GM20000 (cell line): ENCODE measurements at regions not wholly inside any gene's neighbourhood (a gene's known extent, or its start where the extent isn't known, plus 50 kb on each side); places are given as distances from the start of the nearest gene placed in this dataset.

Experiments used
- DNase-seq: peaks from one replicate; pipeline ENCODE4 v3.0.0; 2012; ENCODE audit warnings: low spot score
- CTCF ChIP-seq: IDR thresholded peaks from 2 replicates; pipeline ENCODE4 v1.5.1; 2012; ENCODE audit warnings: mild to moderate bottlenecking, control low read depth; ENCODE audit errors: extremely low read depth, missing control alignments

GRCh38 chr10:90269699-90270098 is 568.3 kb downstream of the KIF20B start:
- no peak for TF ChIP-seq CTCF
- no peak for DNase-seq

GRCh38 chr10:90274721-90275468 is 573.5 kb downstream of the KIF20B start:
- no peak for DNase-seq
- no peak for TF ChIP-seq CTCF

GRCh38 chr10:90276894-90277475 is 575.6 kb downstream of the KIF20B start:
- DNase-seq = no peak
- TF ChIP-seq CTCF = no peak

GRCh38 chr10:90286406-90286805 is 571.4 kb downstream of the HTR7 start:
- no peak for DNase-seq

GRCh38 chr10:90286941-90287340 is 570.9 kb downstream of the HTR7 start:
- TF ChIP-seq CTCF = no peak
- no peak for DNase-seq

More at GRCh38 chr10:90286406-90286805, 571.4 kb downstream of the HTR7 start:
- no peak for TF ChIP-seq CTCF

GRCh38 chr10:90288391-90288933 is 569.4 kb downstream of the HTR7 start:
- TF ChIP-seq CTCF = no peak
- no peak for DNase-seq

- no peak for TF ChIP-seq CTCF
- DNase-seq = no peak
Observed at GRCh38 chr10:90289037-90289436, 568.8 kb downstream of the HTR7 start.
